Smooth muscle cell (in vitro differentiated cells): ENCODE measurements at regions not wholly inside any gene's neighbourhood (a gene's known extent, or its start where the extent isn't known, plus 50 kb on each side); places are given as distances from the start of the nearest gene placed in this dataset.

ENCODE experiments used
- DNase-seq: peaks from one replicate; lab custom pipeline; 2025; ENCODE audit not compliant: unreplicated experiment; lab: John Stamatoyannopoulos, UW
- H2AFZ ChIP-seq: fragments of 200-600 bp; sonication (generic); 2 replicates; pipeline ENCODE4 v1.6.0; 2016; ENCODE audit warnings: antibody characterized with exemption, low read depth, mild to moderate bottlenecking
- H3F3A ChIP-seq: fragments of 200-600 bp; sonication (generic); 2 replicates; pipeline ENCODE4 v1.6.0; 2017; ENCODE audit warnings: antibody characterized with exemption, low read depth
- H3K27ac ChIP-seq: fragments of 200-600 bp; sonication (generic); 2 replicates; pipeline ENCODE4 v1.5.1; 2016; ENCODE audit warnings: low read depth, mild to moderate bottlenecking
- H3K27me3 ChIP-seq: fragments of 200-600 bp; sonication (generic); 2 replicates; pipeline ENCODE4 v1.6.1; 2016; ENCODE audit warnings: low read depth, mild to moderate bottlenecking
- H3K36me3 ChIP-seq: fragments of 200-600 bp; sonication (generic); 2 replicates; pipeline ENCODE4 v1.5.1; 2016; ENCODE audit warnings: low read depth
- H3K4me1 ChIP-seq: fragments of 200-600 bp; sonication (generic); 2 replicates; pipeline ENCODE4 v1.5.1; 2016; ENCODE audit warnings: low read depth
- H3K4me2 ChIP-seq: fragments of 200-600 bp; sonication (generic); 2 replicates; pipeline ENCODE4 v1.6.0; 2016; ENCODE audit warnings: mild to moderate bottlenecking
- H3K4me3 ChIP-seq: fragments of 200-600 bp; sonication (generic); 2 replicates; pipeline ENCODE4 v1.5.1; 2016; ENCODE audit warnings: mild to moderate bottlenecking
- H3K79me2 ChIP-seq: fragments of 200-600 bp; sonication (generic); 2 replicates; pipeline ENCODE4 v1.6.0; 2016; ENCODE audit warnings: low read depth, mild to moderate bottlenecking
- H3K9ac ChIP-seq: fragments of 200-600 bp; sonication (generic); 2 replicates; pipeline ENCODE4 v1.6.0; 2016; ENCODE audit warnings: low read depth
- H3K9me3 ChIP-seq: fragments of 200-600 bp; sonication (generic); replicated peaks from 2 replicates; pipeline ENCODE4 v1.5.1; 2016; ENCODE audit warnings: low read depth
- H4K20me1 ChIP-seq: fragments of 200-600 bp; sonication (generic); 2 replicates; pipeline ENCODE4 v1.6.0; 2016; ENCODE audit warnings: low read depth
- CTCF ChIP-seq: fragments of 200-600 bp; sonication (generic); IDR thresholded peaks from 2 replicates; pipeline ENCODE4 v1.5.1; 2017; ENCODE audit warnings: borderline replicate concordance, mild to moderate bottlenecking, antibody characterized with exemption; ENCODE audit not compliant: insufficient read depth, poor library complexity, severe bottlenecking
- WGBS: methylation state at CpG from one replicate; pipeline ENCODE4 v1.1.7; 2016; ENCODE audit warnings: low lambda C conversion rate; 5-methylcytosine and 5-hydroxymethylcytosine counted together

DNA sequence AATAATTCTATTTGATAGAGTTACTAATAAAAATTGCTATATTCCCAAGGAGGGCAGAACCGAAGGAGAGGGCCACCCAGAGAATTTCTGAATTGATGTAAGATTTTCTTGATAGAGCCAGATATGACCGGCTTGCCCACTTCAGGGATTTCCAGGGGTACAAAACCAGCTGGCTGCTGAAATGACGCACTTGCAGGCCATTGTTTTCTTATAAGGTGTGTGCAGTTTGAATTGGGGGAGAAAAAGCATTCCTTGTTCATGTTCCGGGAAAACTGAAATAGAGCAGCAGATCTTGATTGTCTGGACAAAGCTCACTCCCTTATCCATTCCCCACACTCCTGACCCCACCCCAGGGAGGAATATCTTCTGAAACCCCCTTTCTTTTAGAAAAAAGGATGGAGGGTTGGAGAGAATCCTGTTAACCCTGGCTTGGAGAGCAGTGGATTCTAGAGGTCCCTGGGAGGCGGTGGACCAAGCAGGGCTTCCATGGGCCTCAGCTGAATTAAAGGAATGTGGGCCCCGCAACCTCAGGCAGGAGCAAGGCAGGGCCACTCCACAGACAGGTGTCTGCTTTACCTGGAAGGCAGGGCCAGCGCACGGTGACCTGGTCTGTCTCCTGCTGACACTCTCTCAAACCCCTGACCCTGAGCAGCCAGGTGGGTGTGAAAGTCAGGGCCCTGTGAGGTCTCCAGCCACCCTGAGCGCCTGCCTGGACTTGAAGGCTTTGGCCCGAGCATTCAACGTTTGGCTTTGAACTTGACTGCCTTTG, 96.4 kb downstream of the TMEM170B start:
- WGBS = 92% methylated on average over 11 of the region's 11 CpGs
- no peak for TF ChIP-seq CTCF
- Histone ChIP-seq H2AFZ (no peak overlapping the region), H3F3A (no peaks in the 10 kb centered on the region), H3K27ac (no peak overlapping the region), H3K4me3 (no peak overlapping the region), H3K79me2 (no peaks in the 10 kb centered on the region), H3K9ac (no peak overlapping the region), H3K4me2 (no peak overlapping the region), H3K36me3 (no peaks in the 10 kb centered on the region), H3K27me3 (no peaks in the 10 kb centered on the region), H4K20me1 (no peaks in the 10 kb centered on the region), H3K9me3 (no peaks in the 10 kb centered on the region), H3K4me1 (no peaks in the 10 kb centered on the region)
- no peak for DNase-seq

DNA sequence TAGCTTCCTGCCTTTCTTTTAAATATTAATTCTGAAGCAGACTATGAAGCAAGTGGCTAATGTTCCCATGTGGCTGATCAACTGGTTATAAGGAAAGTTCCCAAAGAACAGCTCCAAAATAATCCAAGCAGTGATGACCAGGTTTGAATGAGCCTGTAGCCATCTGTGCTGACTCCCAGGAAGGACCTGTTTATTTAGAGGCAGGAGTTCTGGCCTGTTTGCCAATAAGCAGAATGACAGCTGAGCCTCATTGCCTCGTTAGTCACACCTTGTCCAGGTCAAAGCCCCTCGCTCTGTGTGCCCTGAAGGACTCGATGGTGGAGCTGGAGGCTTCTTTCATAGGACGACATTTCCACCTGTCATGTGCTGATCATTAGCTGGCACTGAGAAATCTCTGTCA, 97.4 kb downstream of the TMEM170B start:
- Histone ChIP-seq H2AFZ (no peak overlapping the region), H3K9ac (no peak overlapping the region), H4K20me1 (no peaks in the 10 kb centered on the region), H3K9me3 (no peaks in the 10 kb centered on the region), H3K27me3 (no peaks in the 10 kb centered on the region), H3K36me3 (no peaks in the 10 kb centered on the region), H3F3A (no peaks in the 10 kb centered on the region), H3K4me2 (no peak overlapping the region), H3K79me2 (no peaks in the 10 kb centered on the region), H3K27ac (no peak overlapping the region), H3K4me3 (no peak overlapping the region), H3K4me1 (no peaks in the 10 kb centered on the region)
- DNase-seq = no peak
- no peak for TF ChIP-seq CTCF
- WGBS = 94% methylated on average over 4 of the region's 4 CpGs

- no peak for TF ChIP-seq CTCF
- Histone ChIP-seq H3K27me3 (no peaks in the 10 kb centered on the region), H3K27ac (no peak overlapping the region), H3K9ac (no peak overlapping the region), H2AFZ (no peak overlapping the region), H4K20me1 (no peaks in the 10 kb centered on the region), H3K79me2 (no peaks in the 10 kb centered on the region), H3K9me3 (no peaks in the 10 kb centered on the region), H3K36me3 (no peaks in the 10 kb centered on the region), H3K4me2 (no peak overlapping the region), H3F3A (no peaks in the 10 kb centered on the region), H3K4me1 (no peaks in the 10 kb centered on the region), H3K4me3 (no peak overlapping the region)
- no peak for DNase-seq
- 83% methylated on average over 5 of the region's 5 CpGs for WGBS
Observed at GRCh38 chr6:11636121-11636520, 98.6 kb downstream of the TMEM170B start.

DNA sequence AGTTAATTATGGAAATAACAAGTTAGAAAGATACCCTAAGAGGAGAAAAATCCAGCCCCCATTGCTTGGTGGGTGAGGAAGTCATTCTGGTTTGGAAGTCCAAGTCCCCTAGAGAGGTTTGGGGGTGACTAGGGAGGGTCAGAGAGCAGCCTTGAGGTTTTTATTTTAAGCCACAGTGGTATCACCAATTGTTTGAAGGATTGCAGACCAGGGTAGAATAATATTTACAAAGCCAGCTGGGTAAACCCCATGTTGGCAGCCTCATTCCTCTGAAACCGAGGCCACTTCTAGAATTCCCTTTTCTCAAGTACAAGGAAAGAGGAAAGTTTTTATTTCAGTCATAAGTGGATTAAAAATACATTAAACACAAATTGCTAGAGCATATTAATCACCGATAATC, 99.7 kb downstream of the TMEM170B start:
- no peak for TF ChIP-seq CTCF
- Histone ChIP-seq H4K20me1 (no peaks in the 10 kb centered on the region), H3K4me3 (no peak overlapping the region), H2AFZ (no peak overlapping the region), H3K27me3 (no peaks in the 10 kb centered on the region), H3K27ac (no peak overlapping the region), H3K36me3 (no peaks in the 10 kb centered on the region), H3K9me3 (no peaks in the 10 kb centered on the region), H3F3A (no peaks in the 10 kb centered on the region), H3K9ac (no peak overlapping the region), H3K79me2 (no peaks in the 10 kb centered on the region), H3K4me2 (no peak overlapping the region), H3K4me1 (no peaks in the 10 kb centered on the region)
- no peak for DNase-seq
- WGBS = 99% methylated on average over 2 of the region's 2 CpGs
